Lung (tissue), 11 donors: ENCODE measurements at regions not wholly inside any gene's neighbourhood (a gene's known extent, or its start where the extent isn't known, plus 50 kb on each side); places are given as distances from the start of the nearest gene placed in this dataset.

Experiments used
- ATAC-seq: fragments of 200-7000 bp; cut with Tn5 transposase; one replicate; pipeline ENCODE4 v1.9.1; 2020; ENCODE audit warnings: moderate number of reproducible peaks; ENCODE audit not compliant: insufficient read depth, low FRiP score
- DNase-seq, 3 donors: peaks; one replicate each; pipeline ENCODE4 v3.0.0-alpha.2; 2013 to 2017
- H3K27ac ChIP-seq, 2 donors: one replicate each; pipeline ENCODE4 v1.5.1; 2013; ENCODE audit warnings: mild to moderate bottlenecking in 2 of 2, moderate library complexity in 2 of 2, control low read depth in 1 of 2, inconsistent platforms in 1 of 2, low read depth in 1 of 2, low read length in 1 of 2
- H3K27me3 ChIP-seq, 3 donors: one replicate each; pipeline ENCODE4 v1.5.1; 2013; ENCODE audit warnings: low read length in 2 of 3; ENCODE audit not compliant: control insufficient read depth in 3 of 3, insufficient read depth in 3 of 3
- H3K36me3 ChIP-seq, 4 donors: one replicate each; pipeline ENCODE4 v1.5.1; 2013; ENCODE audit warnings: low read length in 4 of 4, mild to moderate bottlenecking in 1 of 4, moderate library complexity in 1 of 4; ENCODE audit not compliant: control insufficient read depth in 4 of 4, insufficient read depth in 4 of 4
- H3K4me1 ChIP-seq, 5 donors: one replicate each; pipeline ENCODE4 v1.5.1; 2013; ENCODE audit warnings: low read length in 5 of 5, mild to moderate bottlenecking in 2 of 5, moderate library complexity in 1 of 5; ENCODE audit not compliant: control insufficient read depth in 5 of 5, insufficient read depth in 5 of 5
- H3K4me3 ChIP-seq: one replicate; pipeline ENCODE4 v1.5.1; 2013; ENCODE audit warnings: mild to moderate bottlenecking, control low read depth, moderate library complexity
- H3K9ac ChIP-seq, 2 donors: one replicate each; pipeline ENCODE4 v1.5.1; 2013; ENCODE audit warnings: low read length in 2 of 2, control low read depth in 1 of 2; ENCODE audit not compliant: insufficient read depth in 1 of 2
- H3K9me3 ChIP-seq, 4 donors: one replicate each; pipeline ENCODE4 v1.5.1; 2013; ENCODE audit warnings: low read length in 3 of 4, mild to moderate bottlenecking in 1 of 4, moderate library complexity in 1 of 4; ENCODE audit not compliant: control insufficient read depth in 4 of 4, insufficient read depth in 3 of 4
- WGBS, 2 donors: extraction: QIAGEN DNeasy Blood & Tissue Kit; methylation state at CpG; one replicate each; pipeline ENCODE4 v1.1.7; 2013; 5-methylcytosine and 5-hydroxymethylcytosine counted together
- TF ChIP-seq, protein P1 (sequence below): IDR thresholded peaks from 2 replicates; pipeline ENCODE4 v1.5.1; 2012; ENCODE audit warnings: mild to moderate bottlenecking; ENCODE audit errors: control extremely low read depth, extremely low read depth
- donor health status: control.
- donor health status: control.
- donor health status: Bipolar disorder and iron deficiency.
- donor health status: healthy.
- donor health status: DM: yes; HTN: yes; CAD: no.

DNA sequence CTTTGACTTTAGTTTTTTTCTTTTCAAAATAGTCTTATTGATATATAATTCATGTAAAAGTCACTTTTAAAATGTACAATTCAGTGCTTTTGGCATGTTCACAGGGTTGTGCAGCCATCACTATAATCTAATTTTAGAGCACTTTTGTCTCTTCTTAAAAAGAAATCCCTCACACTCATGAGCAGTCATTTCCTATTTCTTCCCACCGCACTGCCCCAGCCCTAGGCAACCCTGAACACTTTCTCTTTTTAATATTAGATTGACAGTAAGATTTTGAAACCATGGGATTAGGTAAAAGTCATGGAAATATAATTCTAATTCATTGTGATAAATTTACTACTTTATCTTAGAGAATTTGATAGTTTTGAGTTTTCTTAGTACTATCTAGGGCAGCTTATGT lies 309.4 kb downstream of the UTRN start:
- H3K9me3 ChIP-seq = no peaks in the 10 kb centered on the region
- TF ChIP-seq, protein P1, sequence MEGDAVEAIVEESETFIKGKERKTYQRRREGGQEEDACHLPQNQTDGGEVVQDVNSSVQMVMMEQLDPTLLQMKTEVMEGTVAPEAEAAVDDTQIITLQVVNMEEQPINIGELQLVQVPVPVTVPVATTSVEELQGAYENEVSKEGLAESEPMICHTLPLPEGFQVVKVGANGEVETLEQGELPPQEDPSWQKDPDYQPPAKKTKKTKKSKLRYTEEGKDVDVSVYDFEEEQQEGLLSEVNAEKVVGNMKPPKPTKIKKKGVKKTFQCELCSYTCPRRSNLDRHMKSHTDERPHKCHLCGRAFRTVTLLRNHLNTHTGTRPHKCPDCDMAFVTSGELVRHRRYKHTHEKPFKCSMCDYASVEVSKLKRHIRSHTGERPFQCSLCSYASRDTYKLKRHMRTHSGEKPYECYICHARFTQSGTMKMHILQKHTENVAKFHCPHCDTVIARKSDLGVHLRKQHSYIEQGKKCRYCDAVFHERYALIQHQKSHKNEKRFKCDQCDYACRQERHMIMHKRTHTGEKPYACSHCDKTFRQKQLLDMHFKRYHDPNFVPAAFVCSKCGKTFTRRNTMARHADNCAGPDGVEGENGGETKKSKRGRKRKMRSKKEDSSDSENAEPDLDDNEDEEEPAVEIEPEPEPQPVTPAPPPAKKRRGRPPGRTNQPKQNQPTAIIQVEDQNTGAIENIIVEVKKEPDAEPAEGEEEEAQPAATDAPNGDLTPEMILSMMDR = no peak
- DNase-seq (no peak), ATAC-seq (no peak)
- H3K27me3 ChIP-seq = no peaks in the 10 kb centered on the region
- H3K27ac ChIP-seq = no peak overlapping the region
- H3K4me1 ChIP-seq = peaks cover 0 to 2% (median 0%) of the 10 kb centered on the region in 5 donors
- peaks cover 0 to 9% (median 0%) of the 10 kb centered on the region in 4 donors for H3K36me3 ChIP-seq
- no peak overlapping the region for H3K9ac ChIP-seq
- WGBS, 2 donors = 45 to 59% methylated on average over 1 of the region's 1 CpG
- H3K4me3 ChIP-seq = no peak overlapping the region

DNA sequence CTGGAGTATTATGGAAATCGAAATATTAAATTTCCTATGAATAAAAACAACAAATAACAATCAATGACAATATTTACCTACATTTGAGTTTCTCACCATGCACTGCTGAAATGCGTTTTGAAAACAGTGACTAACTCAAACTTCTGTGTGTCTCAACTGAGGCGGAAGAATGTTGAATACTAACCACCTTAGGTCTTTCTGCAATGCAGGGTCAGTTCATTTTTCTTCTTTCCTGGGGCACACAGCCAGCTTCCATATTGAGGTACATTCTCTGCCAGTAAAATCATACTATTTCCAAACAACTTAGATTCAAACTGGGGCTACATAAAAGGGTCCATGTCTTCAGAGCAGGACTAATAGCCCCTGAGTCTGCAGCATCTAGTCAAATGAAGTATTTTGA lies 310.1 kb downstream of the UTRN start:
- WGBS, 2 donors = 76 to 92% methylated on average over 3 of the region's 3 CpGs
- no peaks in the 10 kb centered on the region for H3K9me3 ChIP-seq
- DNase-seq (no peak), ATAC-seq (no peak)
- H3K27me3 ChIP-seq = no peaks in the 10 kb centered on the region
- H3K4me1 ChIP-seq = peaks cover 0 to 2% (median 0%) of the 10 kb centered on the region in 5 donors
- no peak overlapping the region for H3K27ac ChIP-seq
- TF ChIP-seq, protein P1 = no peak
- no peak overlapping the region for H3K4me3 ChIP-seq
- no peak overlapping the region for H3K9ac ChIP-seq
- peaks cover 0 to 7% (median 0%) of the 10 kb centered on the region in 4 donors for H3K36me3 ChIP-seq

DNA sequence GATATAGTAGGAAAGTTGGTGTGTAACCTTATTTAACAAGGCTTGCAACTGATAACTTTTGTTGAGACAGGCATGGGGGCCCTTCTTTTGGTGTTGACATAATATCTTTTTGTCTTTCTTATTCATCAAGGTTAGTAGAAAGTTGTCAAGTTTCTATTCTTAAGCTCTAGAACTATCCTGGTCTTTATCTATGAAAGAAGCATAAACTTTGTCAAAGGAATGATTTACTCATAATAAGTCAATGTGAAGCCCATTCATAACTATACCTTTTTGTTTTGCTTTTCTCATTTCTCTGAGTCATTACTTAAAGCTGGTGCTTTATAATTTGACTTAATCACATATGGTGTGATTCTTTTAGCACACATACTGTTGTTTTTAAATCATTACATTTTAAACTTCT lies 312.4 kb downstream of the UTRN start:
- DNase-seq (no peak), ATAC-seq (no peak)
- H3K4me3 ChIP-seq = no peak overlapping the region
- no peak overlapping the region for H3K9ac ChIP-seq
- H3K27ac ChIP-seq = no peak overlapping the region
- peaks cover 0 to 6% (median 1%) of the 10 kb centered on the region in 4 donors for H3K36me3 ChIP-seq
- no peaks in the 10 kb centered on the region for H3K27me3 ChIP-seq
- peaks cover 0 to 2% (median 0%) of the 10 kb centered on the region in 5 donors for H3K4me1 ChIP-seq
- H3K9me3 ChIP-seq = peaks cover 0 to 11% (median 3%) of the 10 kb centered on the region in 4 donors
- TF ChIP-seq, protein P1 = no peak

DNA sequence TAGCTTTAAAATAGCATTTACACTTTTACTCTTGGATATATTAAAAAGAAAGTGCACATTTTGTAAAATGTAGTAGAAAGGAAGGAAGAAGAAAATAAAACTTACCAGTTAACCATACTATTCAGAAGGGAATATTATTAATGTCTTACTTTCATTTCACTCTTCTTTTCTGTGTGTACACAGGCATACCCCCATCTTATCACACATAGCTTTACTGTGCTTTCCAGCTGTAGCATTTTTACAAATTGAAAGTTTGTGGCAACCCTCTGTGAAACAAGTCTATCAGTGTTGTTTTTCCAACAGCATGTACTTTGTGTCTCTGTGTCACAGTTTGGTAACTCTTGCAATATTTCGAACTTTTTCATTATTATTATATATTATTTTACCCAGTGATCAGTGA lies 314.5 kb downstream of the UTRN start:
- DNase-seq (no peak), ATAC-seq (no peak)
- Histone ChIP-seq H3K27ac (no peak overlapping the region), H3K9ac (no peak overlapping the region), H3K36me3 (peaks cover 0 to 2% (median 0%) of the 10 kb centered on the region in 4 donors), H3K4me1 (no peaks in the 10 kb centered on the region), H3K27me3 (no peaks in the 10 kb centered on the region), H3K9me3 (peaks cover 0 to 11% (median 3%) of the 10 kb centered on the region in 4 donors), H3K4me3 (no peak overlapping the region)
- TF ChIP-seq, protein P1 = no peak
- WGBS, 2 donors = 99 to 100% methylated on average over 1 of the region's 1 CpG
